ENCODE measurements at regions not wholly inside any gene's neighbourhood (a gene's known extent, or its start where the extent isn't known, plus 50 kb on each side); places are given as distances from the start of the nearest gene placed in this dataset.

DNA sequence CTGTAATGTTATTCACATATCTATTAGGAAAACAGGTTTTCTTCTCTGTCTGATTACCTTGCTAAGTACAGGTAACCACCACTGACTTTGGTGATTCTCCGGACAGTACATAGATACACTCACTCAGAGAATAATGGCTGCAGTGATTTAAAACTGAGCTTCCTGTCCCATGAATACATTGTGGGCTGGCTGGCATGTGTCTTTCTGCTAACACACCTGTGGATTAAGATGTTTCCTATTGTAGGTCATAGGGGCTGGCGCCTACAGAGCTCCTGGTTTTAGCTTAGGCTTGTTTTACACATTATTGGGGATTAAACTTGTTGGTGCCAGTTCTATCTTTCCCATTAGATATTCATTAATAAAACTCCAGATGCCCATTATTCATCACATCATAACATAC, 102.7 kb upstream of the MEIS2 start:
- TF ChIP-seq, protein P1, sequence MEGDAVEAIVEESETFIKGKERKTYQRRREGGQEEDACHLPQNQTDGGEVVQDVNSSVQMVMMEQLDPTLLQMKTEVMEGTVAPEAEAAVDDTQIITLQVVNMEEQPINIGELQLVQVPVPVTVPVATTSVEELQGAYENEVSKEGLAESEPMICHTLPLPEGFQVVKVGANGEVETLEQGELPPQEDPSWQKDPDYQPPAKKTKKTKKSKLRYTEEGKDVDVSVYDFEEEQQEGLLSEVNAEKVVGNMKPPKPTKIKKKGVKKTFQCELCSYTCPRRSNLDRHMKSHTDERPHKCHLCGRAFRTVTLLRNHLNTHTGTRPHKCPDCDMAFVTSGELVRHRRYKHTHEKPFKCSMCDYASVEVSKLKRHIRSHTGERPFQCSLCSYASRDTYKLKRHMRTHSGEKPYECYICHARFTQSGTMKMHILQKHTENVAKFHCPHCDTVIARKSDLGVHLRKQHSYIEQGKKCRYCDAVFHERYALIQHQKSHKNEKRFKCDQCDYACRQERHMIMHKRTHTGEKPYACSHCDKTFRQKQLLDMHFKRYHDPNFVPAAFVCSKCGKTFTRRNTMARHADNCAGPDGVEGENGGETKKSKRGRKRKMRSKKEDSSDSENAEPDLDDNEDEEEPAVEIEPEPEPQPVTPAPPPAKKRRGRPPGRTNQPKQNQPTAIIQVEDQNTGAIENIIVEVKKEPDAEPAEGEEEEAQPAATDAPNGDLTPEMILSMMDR (IDR thresholded peaks at IDR 0.05): no peak
- TF ChIP-seq EZH2phosphoT487 (IDR thresholded peaks at IDR 0.05) (no peak), EZH2 (IDR thresholded peaks at IDR 0.05) (no peak)

Measured in neural progenitor cell (in vitro differentiated cells).